ENCODE measurements at regions not wholly inside any gene's neighbourhood (a gene's known extent, or its start where the extent isn't known, plus 50 kb on each side); places are given as distances from the start of the nearest gene placed in this dataset.

DNA sequence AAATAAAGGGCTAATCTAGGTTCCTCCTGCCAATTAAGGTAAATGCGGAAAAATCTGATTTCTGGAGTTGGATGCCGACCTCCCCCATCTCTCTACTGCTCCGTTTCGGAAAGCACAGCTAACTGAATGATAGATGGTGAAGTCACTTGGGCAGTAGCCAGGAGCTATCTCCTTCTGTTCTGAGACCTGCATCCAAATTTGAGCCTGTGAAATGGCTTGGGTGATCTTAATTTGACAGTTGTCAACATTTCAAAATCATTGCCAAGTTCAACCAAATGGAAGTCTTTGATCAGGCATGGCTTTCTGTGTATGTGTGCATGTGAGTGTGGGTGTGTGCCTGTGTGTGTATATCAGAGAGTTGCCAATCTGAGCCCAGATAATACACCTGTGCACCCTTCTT, 217.2 kb downstream of the ZNF516 start:
- POLR2A ChIA-PET, result no interaction called here
- no TSS peak for BruUV-seq (replicated peaks)
- Mint-ChIP-seq H3K9me3 (ENCODE audit: unreplicated experiment) (no peaks in the 10 kb centered on the region), H3K36me3 (ENCODE audit: insufficient read depth, unreplicated experiment) (no peaks in the 10 kb centered on the region), H3K27me3 (ENCODE audit: insufficient read depth, unreplicated experiment) (no peaks in the 10 kb centered on the region), H3K4me1 (ENCODE audit: insufficient read depth, unreplicated experiment) (peaks cover 5% of the 10 kb centered on the region), H3K4me3 (ENCODE audit: unreplicated experiment) (no peak overlapping the region), H3K27ac (ENCODE audit: low read depth, unreplicated experiment) (no peak overlapping the region)
- CTCF ChIA-PET, result interaction anchor here (0.6 to 1.5 kb wide), 4 partner anchors 10 to 873 kb away, joined by 3 to 5 read pairs (median 4); no protein-coding TSS in a partner anchor
- DNase-seq (ENCODE audit: unreplicated experiment), result no peak
- TF ChIP-seq, protein P1, sequence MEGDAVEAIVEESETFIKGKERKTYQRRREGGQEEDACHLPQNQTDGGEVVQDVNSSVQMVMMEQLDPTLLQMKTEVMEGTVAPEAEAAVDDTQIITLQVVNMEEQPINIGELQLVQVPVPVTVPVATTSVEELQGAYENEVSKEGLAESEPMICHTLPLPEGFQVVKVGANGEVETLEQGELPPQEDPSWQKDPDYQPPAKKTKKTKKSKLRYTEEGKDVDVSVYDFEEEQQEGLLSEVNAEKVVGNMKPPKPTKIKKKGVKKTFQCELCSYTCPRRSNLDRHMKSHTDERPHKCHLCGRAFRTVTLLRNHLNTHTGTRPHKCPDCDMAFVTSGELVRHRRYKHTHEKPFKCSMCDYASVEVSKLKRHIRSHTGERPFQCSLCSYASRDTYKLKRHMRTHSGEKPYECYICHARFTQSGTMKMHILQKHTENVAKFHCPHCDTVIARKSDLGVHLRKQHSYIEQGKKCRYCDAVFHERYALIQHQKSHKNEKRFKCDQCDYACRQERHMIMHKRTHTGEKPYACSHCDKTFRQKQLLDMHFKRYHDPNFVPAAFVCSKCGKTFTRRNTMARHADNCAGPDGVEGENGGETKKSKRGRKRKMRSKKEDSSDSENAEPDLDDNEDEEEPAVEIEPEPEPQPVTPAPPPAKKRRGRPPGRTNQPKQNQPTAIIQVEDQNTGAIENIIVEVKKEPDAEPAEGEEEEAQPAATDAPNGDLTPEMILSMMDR (IDR thresholded peaks at IDR 0.05; ENCODE audit: unreplicated experiment), result no peak
- intact Hi-C loops (cut with micrococcal nuclease), result no loop called here

GRCh38 chr18:76275727-76276313, 219.2 kb downstream of the ZNF516 start:
- CTCF ChIA-PET, result interaction anchor here (0.8 kb wide), 1 partner anchor 19 kb away, joined by 4 read pairs; no protein-coding TSS in a partner anchor

DNA sequence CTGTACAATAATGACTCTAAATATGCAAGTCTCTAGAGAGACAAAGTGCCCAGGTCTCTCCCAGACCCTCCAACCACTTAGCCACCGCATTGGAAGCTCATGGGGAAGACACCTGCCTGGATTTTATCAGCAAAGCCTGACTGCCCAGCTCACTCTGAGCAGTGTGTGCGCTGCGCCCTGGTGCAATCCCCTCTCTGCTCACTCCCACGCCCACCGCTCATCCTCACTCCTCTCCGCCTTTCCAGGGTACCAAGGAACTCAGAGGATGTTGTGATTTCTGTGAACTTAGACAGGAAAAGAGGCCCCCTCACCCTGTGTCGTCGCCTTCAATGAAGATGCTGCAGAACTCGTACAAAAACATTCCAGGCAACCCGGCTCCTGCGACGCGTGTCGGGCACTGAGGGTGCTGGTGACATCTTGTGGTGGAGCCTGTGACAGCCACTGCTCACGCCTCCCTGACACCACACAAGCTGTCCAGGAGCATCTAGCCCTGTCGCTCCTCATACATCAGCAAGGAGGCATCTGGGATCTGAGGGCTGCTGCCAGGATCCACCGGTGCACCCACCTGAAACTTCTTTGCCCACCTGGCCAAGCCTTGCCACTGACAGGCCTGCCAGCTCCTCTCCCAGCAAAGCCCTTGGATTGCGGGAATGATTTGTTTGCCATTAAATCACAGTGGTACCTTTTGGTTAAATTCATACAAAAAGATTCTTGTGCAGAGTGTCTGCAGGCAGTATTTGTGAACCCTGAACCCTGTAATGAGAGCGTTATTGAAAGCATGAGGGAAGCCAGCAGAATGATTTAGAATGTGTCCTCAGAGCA, 220.4 kb downstream of the ZNF516 start:
- no peak for DNase-seq (ENCODE audit: unreplicated experiment)
- ChIA-PET CTCF (interaction anchor here (0.6 to 1.3 kb wide), 4 partner anchors 10 to 1223 kb away, joined by 3 read pairs; no protein-coding TSS in a partner anchor), POLR2A (no interaction called here)

More at GRCh38 chr18:76275727-76276313, 219.2 kb downstream of the ZNF516 start:
- TF ChIP-seq, protein P1 (IDR thresholded peaks at IDR 0.05; ENCODE audit: unreplicated experiment), result no peak
- H3K4me1 Mint-ChIP-seq (ENCODE audit: insufficient read depth, unreplicated experiment), result peaks cover 5% of the 10 kb centered on the region
- no peaks in the 10 kb centered on the region for H3K9me3 Mint-ChIP-seq (ENCODE audit: unreplicated experiment)
- POLR2A ChIA-PET, result interaction anchor here (0.7 to 1.0 kb wide), 2 partner anchors 24 to 1678 kb away, joined by 3 to 4 read pairs; partner anchors contain the start of gene ZNF407
- H3K27ac Mint-ChIP-seq (ENCODE audit: low read depth, unreplicated experiment), result no peak overlapping the region
- DNase-seq (ENCODE audit: unreplicated experiment), result no peak
- intact Hi-C loops (cut with micrococcal nuclease), result no loop called here
- no peaks in the 10 kb centered on the region for H3K27me3 Mint-ChIP-seq (ENCODE audit: insufficient read depth, unreplicated experiment)
- no peak overlapping the region for H3K4me3 Mint-ChIP-seq (ENCODE audit: unreplicated experiment)
- H3K36me3 Mint-ChIP-seq (ENCODE audit: insufficient read depth, unreplicated experiment), result no peaks in the 10 kb centered on the region
- no TSS peak for BruUV-seq (replicated peaks)

DNA sequence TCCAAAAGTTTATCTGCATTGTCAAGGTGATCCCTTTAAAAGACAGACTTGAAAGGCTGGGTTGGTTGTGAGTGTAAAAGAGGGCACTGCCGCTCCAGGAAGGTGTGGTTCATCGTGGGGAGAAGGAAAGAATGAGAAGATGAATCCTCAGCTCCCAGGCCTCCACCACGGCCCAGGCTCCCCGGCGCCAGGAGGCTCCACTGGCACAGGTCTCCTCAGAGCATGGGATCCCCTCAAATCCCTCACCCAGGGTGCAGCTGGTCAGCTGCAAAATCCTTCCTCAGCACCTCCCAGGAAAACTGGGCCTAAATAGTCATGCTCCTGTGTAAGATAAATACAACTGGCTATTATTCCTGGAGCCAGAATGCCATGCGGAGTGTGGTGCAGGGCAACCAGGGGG, 221.1 kb downstream of the ZNF516 start:
- H3K4me1 Mint-ChIP-seq (ENCODE audit: insufficient read depth, unreplicated experiment), result peaks cover 5% of the 10 kb centered on the region
- BruUV-seq (replicated peaks), result no TSS peak

More for the DNA sequence above, 220.4 kb downstream of the ZNF516 start:
- Mint-ChIP-seq H3K36me3 (ENCODE audit: insufficient read depth, unreplicated experiment) (no peaks in the 10 kb centered on the region), H3K4me3 (ENCODE audit: unreplicated experiment) (no peak overlapping the region), H3K27me3 (ENCODE audit: insufficient read depth, unreplicated experiment) (no peaks in the 10 kb centered on the region), H3K4me1 (ENCODE audit: insufficient read depth, unreplicated experiment) (peaks cover 5% of the 10 kb centered on the region), H3K27ac (ENCODE audit: low read depth, unreplicated experiment) (no peak overlapping the region), H3K9me3 (ENCODE audit: unreplicated experiment) (no peaks in the 10 kb centered on the region)
- TF ChIP-seq, protein P1 (IDR thresholded peaks at IDR 0.05; ENCODE audit: unreplicated experiment), result peak; percentile 22
- no TSS peak for BruUV-seq (replicated peaks)
- intact Hi-C loops (cut with micrococcal nuclease), result no loop called here

More for the DNA sequence above, 221.1 kb downstream of the ZNF516 start:
- intact Hi-C loops (cut with micrococcal nuclease), result no loop called here
- Mint-ChIP-seq H3K36me3 (ENCODE audit: insufficient read depth, unreplicated experiment) (no peaks in the 10 kb centered on the region), H3K27me3 (ENCODE audit: insufficient read depth, unreplicated experiment) (no peaks in the 10 kb centered on the region), H3K27ac (ENCODE audit: low read depth, unreplicated experiment) (no peak overlapping the region), H3K4me3 (ENCODE audit: unreplicated experiment) (no peak overlapping the region), H3K9me3 (ENCODE audit: unreplicated experiment) (no peaks in the 10 kb centered on the region)
- TF ChIP-seq, protein P1 (IDR thresholded peaks at IDR 0.05; ENCODE audit: unreplicated experiment), result no peak
- ChIA-PET CTCF (interaction anchor here (0.7 to 1.3 kb wide), 3 partner anchors 10 to 29 kb away, joined by 3 to 4 read pairs (median 3); no protein-coding TSS in a partner anchor), POLR2A (no interaction called here)
- DNase-seq (ENCODE audit: unreplicated experiment), result no peak

All from MCF 10A (cell line).